PFSK-1 (cell line): ENCODE measurements at regions not wholly inside any gene's neighbourhood (a gene's known extent, or its start where the extent isn't known, plus 50 kb on each side); places are given as distances from the start of the nearest gene placed in this dataset.

Source experiments
- FOXP2 ChIP-seq: optimal IDR thresholded peaks from 2 replicates; pipeline ENCODE3; 2011; ENCODE audit warnings: borderline replicate concordance, control low read depth, inconsistent platforms; ENCODE audit not compliant: insufficient read depth; ENCODE audit errors: extremely low read length, extremely low read depth
- POLR2AphosphoS5 ChIP-seq: IDR thresholded peaks from 2 replicates; pipeline ENCODE4 v1.6.1; 2012; ENCODE audit warnings: low read depth, mild to moderate bottlenecking, control low read depth, low read length, moderate library complexity
- REST ChIP-seq, 2 experiments: IDR thresholded peaks; 2 replicates each; pipeline versions ENCODE4 v1.6.1 to v1.8.0; 2011 to 2012; ENCODE audit warnings: low read depth in 2 of 2, low read length in 2 of 2, control low read depth in 1 of 2, inconsistent platforms in 1 of 2, mild to moderate bottlenecking in 1 of 2, moderate library complexity in 1 of 2; ENCODE audit not compliant: insufficient read depth in 1 of 2
- SIN3A ChIP-seq: IDR thresholded peaks from 2 replicates; pipeline ENCODE4 v1.6.1; 2012; ENCODE audit warnings: mild to moderate bottlenecking, low read length, moderate library complexity, borderline replicate concordance; ENCODE audit not compliant: insufficient read depth
- TAF1 ChIP-seq: IDR thresholded peaks from 2 replicates; pipeline ENCODE4 v1.6.1; 2012; ENCODE audit warnings: low read length, control low read depth, borderline replicate concordance; ENCODE audit not compliant: insufficient read depth

DNA sequence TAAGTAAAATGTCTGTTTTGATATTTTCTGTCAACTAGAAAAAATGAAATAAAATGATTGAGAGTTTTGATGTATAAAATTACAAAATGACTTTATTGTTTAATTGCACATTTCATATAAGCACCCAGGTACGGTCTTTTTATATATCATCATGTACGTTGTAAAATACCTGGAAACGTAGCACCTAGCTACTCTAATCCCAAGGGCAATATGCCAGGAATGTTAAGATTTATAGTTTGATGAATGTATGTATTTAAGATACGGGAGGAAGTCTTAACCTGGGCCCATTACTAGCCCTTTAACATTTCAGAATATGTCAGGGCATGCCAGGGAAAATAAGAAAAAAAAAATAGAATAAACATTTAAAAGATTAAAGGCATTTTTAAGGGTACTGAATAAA is 490.9 kb upstream of the NRSN1 start:
- TF ChIP-seq REST (IDR thresholded peaks at IDR 0.05; ENCODE audit: insufficient read depth in 1 of 2, low read depth in 2 of 2, low read length in 2 of 2) (no peak), FOXP2 (no peak), SIN3A (no peak), TAF1 (no peak), POLR2AphosphoS5 (no peak)

DNA sequence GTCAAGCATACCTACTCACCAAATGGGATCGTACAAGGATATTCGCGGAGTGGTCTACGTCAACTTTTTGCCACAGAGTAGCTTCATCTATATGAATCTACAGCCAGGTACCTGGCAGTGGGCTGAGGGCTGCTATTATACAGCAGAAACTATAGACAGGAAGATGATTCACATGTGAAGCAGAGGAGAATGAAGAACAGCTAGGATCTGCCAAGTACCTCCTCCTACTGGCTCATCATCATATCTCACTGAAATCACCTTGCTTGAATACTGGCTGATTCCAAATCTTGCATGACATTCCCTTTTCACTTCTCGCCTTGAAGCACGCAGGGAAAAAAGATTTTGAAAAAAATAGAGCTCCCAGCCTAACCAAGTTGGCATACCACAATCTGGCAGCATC is 488.7 kb upstream of the NRSN1 start:
- TF ChIP-seq POLR2AphosphoS5: no peak

DNA sequence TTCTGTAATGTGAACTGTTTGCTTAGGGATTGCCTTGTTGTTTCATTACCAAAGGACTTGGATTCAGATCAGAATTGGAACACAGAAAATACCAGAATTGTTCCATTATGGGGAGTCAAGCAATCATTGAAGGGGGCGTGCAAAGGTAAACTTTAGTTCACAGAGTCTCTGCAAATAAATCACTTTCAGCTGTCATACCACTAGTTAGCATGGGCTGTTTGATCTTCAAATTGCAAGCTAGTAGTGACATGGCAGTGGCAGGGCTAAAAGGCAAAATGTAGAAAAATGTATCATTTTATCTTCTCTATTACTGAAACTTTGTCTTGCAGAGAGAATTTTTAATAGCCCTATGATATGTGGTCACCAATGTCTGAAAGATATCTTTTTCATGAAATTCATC is 483.2 kb upstream of the NRSN1 start:
- TF ChIP-seq POLR2AphosphoS5 (no peak), SIN3A (no peak), TAF1 (no peak), FOXP2 (no peak), REST (IDR thresholded peaks at IDR 0.05; ENCODE audit: insufficient read depth in 1 of 2, low read depth in 2 of 2, low read length in 2 of 2) (no peak)

- TF ChIP-seq SIN3A (no peak), POLR2AphosphoS5 (no peak), TAF1 (no peak), REST (IDR thresholded peaks at IDR 0.05; ENCODE audit: insufficient read depth in 1 of 2, low read depth in 2 of 2, low read length in 2 of 2) (no peak)
Measured at GRCh38 chr6:23647045-23647444, 479.0 kb upstream of the NRSN1 start.

- no peak for TF ChIP-seq REST (IDR thresholded peaks at IDR 0.05; ENCODE audit: insufficient read depth in 1 of 2, low read depth in 2 of 2, low read length in 2 of 2)
- TF ChIP-seq TAF1: no peak
- TF ChIP-seq SIN3A: no peak
- no peak for TF ChIP-seq FOXP2
- TF ChIP-seq POLR2AphosphoS5: no peak
Measured at GRCh38 chr6:23650676-23651075, 475.3 kb upstream of the NRSN1 start.

DNA sequence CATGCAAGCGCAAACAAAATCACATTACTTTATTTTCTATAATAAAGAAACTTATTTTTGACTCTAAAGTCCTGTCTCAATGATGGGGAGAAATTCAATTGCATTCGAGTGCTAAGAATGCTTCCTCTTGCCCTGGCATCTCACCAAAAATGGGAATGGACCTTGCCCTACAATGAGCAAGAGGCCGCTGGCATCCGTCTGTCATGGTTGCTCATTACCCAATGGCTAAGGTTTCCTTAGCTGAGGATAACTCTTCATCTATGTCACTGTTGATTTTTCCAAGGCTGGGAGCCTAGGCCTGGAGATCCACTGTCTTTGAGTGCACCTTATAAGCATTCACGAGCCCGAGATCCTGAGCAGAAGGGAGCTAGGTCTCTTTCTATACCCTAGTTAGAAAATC is 471.3 kb upstream of the NRSN1 start:
- TF ChIP-seq FOXP2 (no peak), SIN3A (no peak), TAF1 (no peak), REST (IDR thresholded peaks at IDR 0.05; ENCODE audit: insufficient read depth in 1 of 2, low read depth in 2 of 2, low read length in 2 of 2) (no peak), POLR2AphosphoS5 (no peak)
